Adrenal gland (tissue), 5 donors: ENCODE measurements at regions not wholly inside any gene's neighbourhood (a gene's known extent, or its start where the extent isn't known, plus 50 kb on each side); places are given as distances from the start of the nearest gene placed in this dataset.

Experiments
- CTCF ChIP-seq, 6 experiments: fragments of 450-650 bp in 4 of 6; fragments of 200-600 bp in 2 of 6; sonication (generic) in 1 of 6; IDR thresholded peaks; 1 replicate in 5 of 6; 2 replicates in 1 of 6; pipeline versions ENCODE4 v1.5.1 to v1.8.0; 2016 to 2021; ENCODE audit warnings: antibody characterized with exemption in 6 of 6, mild to moderate bottlenecking in 2 of 6, moderate library complexity in 1 of 6
- POLR2A ChIP-seq, 2 donors: fragments of 450-650 bp; IDR thresholded peaks; one replicate each; pipeline ENCODE4 v1.6.1; 2017; ENCODE audit warnings: antibody characterized with exemption in 2 of 2, mild to moderate bottlenecking in 2 of 2, moderate library complexity in 1 of 2
- donor health status: DM: no; HTN: no; CAD: no.

GRCh38 chr5:118578093-118578492 is 410.3 kb downstream of the DTWD2 start:
- no peak for TF ChIP-seq CTCF (IDR thresholded peaks at IDR 0.05)
- no peak for TF ChIP-seq POLR2A (IDR thresholded peaks at IDR 0.05)
